HG03469 (cell line): ENCODE measurements at regions not wholly inside any gene's neighbourhood (a gene's known extent, or its start where the extent isn't known, plus 50 kb on each side); places are given as distances from the start of the nearest gene placed in this dataset.
"Not testable (repeated sequence)": the region's sequence is repeated elsewhere in the genome, so short reads cannot be mapped to it uniquely, and the experiment has no call there.

Source experiments
- ATAC-seq: cut with Tn5 transposase; IDR thresholded peaks from one replicate; pipeline ENCODE4 v1.9.1; 2021; ENCODE audit warnings: mild to moderate bottlenecking, moderate library complexity, moderate number of reproducible peaks; ENCODE audit not compliant: unreplicated experiment

DNA sequence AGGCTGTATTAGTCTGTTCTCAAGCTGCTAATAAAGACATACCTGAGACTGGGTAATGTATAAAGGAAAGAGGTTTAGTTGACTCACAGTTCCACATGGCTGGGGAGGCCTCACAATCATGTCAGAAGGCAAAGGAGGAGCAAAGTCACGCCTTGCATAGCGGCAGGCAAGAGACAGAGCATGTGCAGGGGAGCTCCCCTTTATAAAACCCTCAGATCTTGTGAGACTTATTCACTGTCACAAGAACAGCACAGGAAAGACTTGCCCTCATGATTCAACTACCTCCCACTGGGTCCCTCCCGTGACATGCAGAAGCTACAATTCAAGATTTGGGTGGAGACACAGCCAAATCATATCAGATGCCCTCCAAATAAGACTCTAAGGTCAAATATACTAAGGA lies 139.4 kb upstream of the TOP1 start:
- not testable (repeated sequence) for ATAC-seq

DNA sequence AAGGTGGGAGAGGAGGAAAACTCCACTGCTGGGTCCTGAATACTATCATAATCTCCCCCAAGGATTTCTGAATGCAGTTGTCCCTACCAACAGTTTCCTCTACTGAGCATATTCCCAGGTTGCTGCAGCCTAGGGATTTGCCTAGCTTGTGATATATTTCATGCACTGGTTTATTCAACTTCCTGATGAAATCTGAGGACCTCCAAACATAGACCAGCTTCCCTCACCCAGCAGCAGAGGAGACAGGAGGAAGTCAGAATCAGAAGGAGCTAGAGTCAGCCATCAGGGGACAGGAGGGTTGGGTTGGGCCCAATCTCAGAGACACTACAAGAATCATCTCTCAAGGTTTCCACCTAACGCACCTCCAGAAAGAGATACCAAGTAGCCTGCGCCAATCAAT lies 138.4 kb upstream of the TOP1 start:
- ATAC-seq = no peak

- no peak for ATAC-seq
Observed at GRCh38 chr20:40890635-40891034, 138.0 kb upstream of the TOP1 start.

DNA sequence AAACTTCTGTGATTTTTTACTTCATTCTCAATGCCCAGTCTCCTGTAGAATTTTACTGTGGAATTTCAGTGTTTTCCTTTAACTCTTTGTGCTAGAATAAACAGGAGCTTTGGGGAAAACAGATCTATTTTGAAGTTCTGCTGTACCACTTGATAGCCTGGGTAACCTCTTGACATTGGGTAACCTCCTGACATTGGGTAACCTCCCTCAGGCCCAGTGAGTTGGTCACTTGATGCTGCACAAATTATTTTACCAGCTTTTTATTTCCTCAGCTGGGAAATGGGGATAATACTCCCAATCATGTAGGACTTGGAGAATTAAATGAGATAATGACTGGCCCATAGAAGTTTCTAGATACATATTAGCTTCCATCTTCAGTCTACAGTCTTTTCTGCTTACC lies 137.3 kb upstream of the TOP1 start:
- ATAC-seq = no peak

DNA sequence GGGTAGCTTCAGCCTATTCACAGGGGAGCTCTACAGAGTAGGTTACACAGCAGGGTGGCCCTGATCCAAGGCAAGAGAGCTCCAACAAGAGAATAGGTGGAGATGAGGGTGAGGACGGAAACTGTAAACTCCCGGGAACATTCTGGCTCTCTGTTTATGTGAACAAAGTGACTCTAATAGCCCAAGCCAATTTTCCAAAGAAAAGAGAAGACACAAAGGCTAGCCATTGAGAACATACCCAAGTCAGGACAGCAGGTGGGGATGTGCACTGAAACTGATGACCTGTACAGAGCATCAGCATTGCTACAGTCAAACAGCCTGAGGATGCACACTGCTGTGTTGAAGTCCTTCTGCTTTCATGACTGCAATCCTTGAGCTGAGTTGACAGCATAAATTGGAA lies 136.0 kb upstream of the TOP1 start:
- no peak for ATAC-seq

DNA sequence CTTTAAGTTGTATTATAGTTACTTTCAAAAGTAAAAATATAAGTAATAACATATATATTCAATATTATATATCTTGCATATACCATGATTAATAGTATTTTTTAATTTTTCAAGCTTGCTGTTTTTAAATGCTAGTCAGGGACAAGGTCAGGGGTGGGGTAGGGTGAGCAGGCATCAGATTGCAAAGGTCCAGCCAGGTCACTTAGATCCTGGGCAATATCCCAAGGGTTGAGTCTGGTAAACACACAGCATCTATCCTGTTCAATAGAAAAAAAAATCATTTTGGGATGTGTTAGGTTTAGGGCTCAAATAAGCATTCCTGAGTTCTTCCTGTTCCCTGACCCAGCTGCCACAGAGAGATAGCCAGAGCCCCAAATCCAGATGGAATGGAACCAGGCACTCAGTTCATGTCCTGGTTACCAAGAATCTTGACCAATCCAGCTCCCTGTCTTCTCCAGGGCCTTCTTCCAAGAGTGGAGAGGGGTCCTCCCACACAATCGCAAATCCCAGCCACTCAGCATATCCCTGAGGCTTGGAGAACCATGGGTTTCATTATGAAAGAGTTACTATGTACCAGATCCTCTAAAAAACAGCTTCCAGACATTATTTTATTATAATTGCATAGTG lies 134.9 kb upstream of the TOP1 start:
- ATAC-seq = no peak

DNA sequence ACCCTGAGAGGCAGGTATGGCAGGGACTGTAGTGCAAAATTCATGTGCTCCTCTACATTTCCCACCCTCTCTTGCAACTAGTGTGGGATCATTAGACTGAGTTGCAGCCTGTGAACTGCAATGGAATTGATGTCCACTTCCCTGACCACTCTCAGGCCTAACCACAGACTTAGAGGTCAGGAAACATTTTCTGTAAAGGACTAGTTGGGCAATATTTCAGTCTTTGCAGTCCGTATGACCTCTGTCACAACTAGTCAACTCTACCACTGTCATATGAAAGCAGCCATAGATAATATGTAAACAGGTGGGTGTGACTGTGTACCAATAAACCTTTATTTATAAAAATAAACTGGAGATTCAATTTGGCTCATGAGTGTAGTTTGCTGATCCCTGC lies 134.4 kb upstream of the TOP1 start:
- ATAC-seq = no peak

- ATAC-seq = no peak
Observed at GRCh38 chr20:40895182-40895581, 133.4 kb upstream of the TOP1 start.

GRCh38 chr20:40896814-40897700 lies 131.6 kb upstream of the TOP1 start:
- no peak for ATAC-seq

- no peak for ATAC-seq
Observed at GRCh38 chr20:40899344-40899743, 129.3 kb upstream of the TOP1 start.

GRCh38 chr20:40900666-40901215 lies 127.9 kb upstream of the TOP1 start:
- ATAC-seq = no peak

DNA sequence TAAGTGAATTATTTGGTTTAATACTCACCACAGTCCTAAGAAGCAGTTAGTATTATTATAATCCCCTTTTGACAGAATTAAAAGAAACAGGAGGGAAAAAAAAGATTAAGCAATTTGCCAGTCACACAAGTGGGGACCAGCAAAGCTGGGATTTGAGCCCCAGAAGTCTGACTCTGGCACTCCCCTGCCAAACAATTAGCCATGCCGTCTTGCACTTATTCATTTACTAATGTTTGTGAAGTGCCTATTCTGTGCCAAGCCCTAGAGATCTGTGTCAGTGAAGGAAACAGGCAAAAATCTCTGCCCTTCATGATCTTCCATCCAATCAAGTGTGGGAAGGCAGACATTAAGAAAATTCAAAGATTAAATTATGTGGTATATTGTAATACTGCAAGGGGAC lies 126.0 kb upstream of the TOP1 start:
- no peak for ATAC-seq

GRCh38 chr20:40908309-40908708 lies 120.3 kb upstream of the TOP1 start:
- no peak for ATAC-seq

DNA sequence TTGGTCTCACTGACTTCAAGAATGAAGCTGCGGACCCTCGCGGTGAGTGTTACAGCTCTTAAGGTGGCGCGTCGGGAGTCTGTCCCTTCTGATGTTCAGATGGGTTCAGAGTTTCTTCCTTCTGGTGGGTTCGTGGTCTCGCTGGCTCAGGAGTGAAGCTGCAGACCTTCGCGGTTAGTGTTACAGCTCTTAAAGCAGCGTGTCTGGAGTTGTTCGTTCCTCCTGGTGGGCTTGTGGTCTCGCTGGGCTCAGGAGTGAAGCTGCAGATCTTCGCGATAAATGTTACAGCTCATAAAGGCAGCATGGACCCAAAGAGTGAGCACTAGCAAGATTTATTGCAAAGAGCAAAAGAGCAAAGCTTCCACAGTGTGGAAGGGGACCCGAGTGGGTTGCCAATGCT lies 119.1 kb upstream of the TOP1 start:
- not testable (repeated sequence) for ATAC-seq

- not testable (repeated sequence) for ATAC-seq
Observed at GRCh38 chr20:40910436-40910835, 118.2 kb upstream of the TOP1 start.

DNA sequence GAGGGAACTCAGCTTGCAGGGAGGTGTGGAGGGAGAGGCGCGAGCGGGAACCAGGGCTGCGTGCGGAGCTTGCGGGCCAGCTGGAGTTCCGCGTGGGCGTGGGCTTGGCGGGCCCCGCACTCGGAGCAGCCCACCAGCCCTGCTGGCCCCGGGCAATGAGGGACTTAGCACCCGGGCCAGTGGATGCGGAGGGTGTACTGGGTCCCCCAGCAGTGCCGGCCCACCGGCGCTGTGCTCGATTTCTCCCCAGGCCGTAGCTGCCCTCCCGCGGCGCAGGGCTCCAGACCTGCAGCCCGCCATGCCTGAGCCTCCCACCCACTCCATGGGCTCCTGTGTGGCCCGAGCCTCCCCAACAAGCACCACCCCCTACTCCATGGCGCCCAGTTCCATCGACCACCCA lies 117.5 kb upstream of the TOP1 start:
- ATAC-seq = not testable (repeated sequence)

GRCh38 chr20:40913224-40914185 lies 115.1 kb upstream of the TOP1 start:
- ATAC-seq = no peak

DNA sequence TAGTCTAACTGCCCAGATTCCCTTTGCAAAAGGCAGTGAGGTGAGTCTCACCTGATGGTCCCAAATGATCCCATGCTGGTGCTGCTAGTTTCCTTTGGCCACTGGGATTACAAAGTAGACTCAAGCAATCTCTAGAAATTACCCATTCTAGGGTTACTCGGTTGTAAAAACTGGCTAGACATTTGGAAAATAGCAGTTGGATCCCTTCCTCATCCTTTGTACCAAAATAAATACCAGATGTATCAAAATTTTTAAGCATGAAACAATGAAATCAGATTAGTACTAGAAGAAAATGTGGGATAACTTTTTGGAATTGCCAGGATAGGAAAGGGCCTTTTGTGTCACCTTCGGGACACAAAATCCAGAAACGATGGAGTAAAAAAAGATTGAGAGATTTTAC lies 112.9 kb upstream of the TOP1 start:
- ATAC-seq = no peak

DNA sequence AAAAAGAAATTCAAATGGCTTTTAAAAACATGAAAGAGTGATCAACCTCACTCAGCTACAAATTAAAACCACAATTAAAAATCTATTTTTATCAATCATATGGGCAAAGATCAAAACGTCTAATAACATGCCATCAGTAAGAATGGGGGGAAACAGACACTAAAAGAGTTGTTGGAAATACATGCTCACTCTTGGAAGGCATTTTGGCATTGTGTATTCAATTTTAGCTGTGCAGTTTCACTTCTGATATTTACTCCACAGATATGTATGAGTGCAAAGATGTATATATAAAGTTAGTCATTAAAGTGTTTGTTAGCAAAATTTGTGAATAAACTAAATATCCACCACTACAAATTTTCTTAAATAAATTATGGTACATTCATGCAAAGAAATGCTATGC lies 112.3 kb upstream of the TOP1 start:
- ATAC-seq = no peak

DNA sequence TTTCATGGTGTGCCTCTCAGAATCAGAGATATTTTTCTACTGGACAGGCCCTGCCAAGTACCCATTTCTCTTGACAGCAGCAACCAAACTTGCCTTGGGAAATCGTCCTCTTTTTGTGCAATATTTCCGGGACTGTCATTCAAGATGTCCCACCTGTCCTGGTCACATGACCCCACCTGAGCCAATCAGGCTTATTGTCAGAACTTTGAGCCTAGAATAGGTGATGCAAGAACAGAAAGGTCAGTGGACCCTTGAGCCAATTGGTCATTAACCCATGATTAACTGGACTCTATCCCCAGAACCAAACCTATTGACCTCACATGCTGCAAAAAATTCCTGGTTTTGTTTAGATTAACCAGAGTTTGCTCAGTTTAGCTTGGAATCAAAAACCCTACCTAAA lies 108.3 kb upstream of the TOP1 start:
- ATAC-seq = no peak

GRCh38 chr20:40922865-40923264 lies 105.8 kb upstream of the TOP1 start:
- no peak for ATAC-seq
